ENCODE measurements at regions not wholly inside any gene's neighbourhood (a gene's known extent, or its start where the extent isn't known, plus 50 kb on each side); places are given as distances from the start of the nearest gene placed in this dataset.
"Not testable (repeated sequence)": the region's sequence is repeated elsewhere in the genome, so short reads cannot be mapped to it uniquely, and the experiment has no call there.

DNA sequence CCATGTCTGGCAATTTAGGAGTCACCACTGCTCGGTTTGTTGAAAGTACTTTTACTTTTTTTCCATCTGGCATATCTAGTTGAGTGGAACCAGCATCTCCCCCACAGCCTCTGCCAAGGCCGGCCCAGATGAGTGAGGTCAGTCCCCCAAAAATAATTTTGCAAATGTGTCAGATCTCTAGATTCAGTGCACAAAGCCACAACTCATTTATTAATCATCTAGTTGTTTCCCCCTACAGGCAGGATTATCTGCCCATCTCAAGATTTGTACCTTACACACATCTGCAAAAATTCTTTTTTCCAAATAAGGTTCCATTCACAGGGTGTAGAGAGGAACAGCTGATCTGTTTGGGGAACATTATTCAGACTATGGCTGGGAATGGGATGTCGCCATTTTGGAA is 174.0 kb upstream of the MXRA5 start:
- POLR2A ChIA-PET: no interaction called here
- no TSS peak for BruUV-seq (replicated peaks)
- no peaks in the 10 kb centered on the region for H3K79me2 ChIP-seq (ENCODE audit: control insufficient read depth, insufficient read depth, low read length)
- CTCF ChIA-PET: no interaction called here
- H3K9me1 ChIP-seq (replicated peaks; ENCODE audit: control insufficient read depth, extremely low read depth, insufficient read depth, low read length): no peaks in the 10 kb centered on the region
- FAIRE-seq (no peak), DNase-seq (ENCODE audit: low read depth, low spot score) (no peak)
- H3K9me3 ChIP-seq (replicated peaks; ENCODE audit: control insufficient read depth, insufficient read depth, low read length): no peaks in the 10 kb centered on the region
- H3K4me3 ChIP-seq (replicated peaks in 1 of 3; ENCODE audit: insufficient read depth in 1 of 3, low read depth in 1 of 3, low read length in 3 of 3): no peak overlapping the region
- H2AFZ ChIP-seq (ENCODE audit: low read depth, low read length): no peak overlapping the region
- no peaks in the 10 kb centered on the region for H4K20me1 ChIP-seq (replicated peaks; ENCODE audit: control insufficient read depth, extremely low read depth, insufficient read depth, low read length)
- no peak overlapping the region for H3K4me2 ChIP-seq (ENCODE audit: insufficient read depth, low read length)
- no peaks in the 10 kb centered on the region for H3K36me3 ChIP-seq (ENCODE audit: control insufficient read depth in 2 of 2, extremely low read depth in 1 of 2, insufficient read depth in 2 of 2, low read length in 2 of 2)
- H3K9ac ChIP-seq (replicated peaks; ENCODE audit: extremely low read depth, insufficient read depth, low read length): no peak overlapping the region
- H3K27ac ChIP-seq (ENCODE audit: insufficient read depth, low read depth, low read length): no peak overlapping the region
- intact Hi-C loops (cut with micrococcal nuclease) (no loop called here), dilution Hi-C loops (cut with MboI; ENCODE audit: extremely low pct_ligation_motif_present, low sequenced_read_pairs) (no loop called here)
- H3K4me1 ChIP-seq (ENCODE audit: control insufficient read depth, extremely low read depth, insufficient read depth, low read length): no peaks in the 10 kb centered on the region
- no peak for TF ChIP-seq FOS (IDR thresholded peaks at IDR 0.05; ENCODE audit: borderline replicate concordance, insufficient read depth, low read length)
- no peak for TF ChIP-seq MAX (IDR thresholded peaks at IDR 0.05; ENCODE audit: insufficient read depth, insufficient read length)
- TF ChIP-seq, protein P1, sequence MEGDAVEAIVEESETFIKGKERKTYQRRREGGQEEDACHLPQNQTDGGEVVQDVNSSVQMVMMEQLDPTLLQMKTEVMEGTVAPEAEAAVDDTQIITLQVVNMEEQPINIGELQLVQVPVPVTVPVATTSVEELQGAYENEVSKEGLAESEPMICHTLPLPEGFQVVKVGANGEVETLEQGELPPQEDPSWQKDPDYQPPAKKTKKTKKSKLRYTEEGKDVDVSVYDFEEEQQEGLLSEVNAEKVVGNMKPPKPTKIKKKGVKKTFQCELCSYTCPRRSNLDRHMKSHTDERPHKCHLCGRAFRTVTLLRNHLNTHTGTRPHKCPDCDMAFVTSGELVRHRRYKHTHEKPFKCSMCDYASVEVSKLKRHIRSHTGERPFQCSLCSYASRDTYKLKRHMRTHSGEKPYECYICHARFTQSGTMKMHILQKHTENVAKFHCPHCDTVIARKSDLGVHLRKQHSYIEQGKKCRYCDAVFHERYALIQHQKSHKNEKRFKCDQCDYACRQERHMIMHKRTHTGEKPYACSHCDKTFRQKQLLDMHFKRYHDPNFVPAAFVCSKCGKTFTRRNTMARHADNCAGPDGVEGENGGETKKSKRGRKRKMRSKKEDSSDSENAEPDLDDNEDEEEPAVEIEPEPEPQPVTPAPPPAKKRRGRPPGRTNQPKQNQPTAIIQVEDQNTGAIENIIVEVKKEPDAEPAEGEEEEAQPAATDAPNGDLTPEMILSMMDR (IDR thresholded peaks at IDR 0.05; ENCODE audit: extremely low read depth in 1 of 2, insufficient read depth in 1 of 2, low read depth in 1 of 2, low read length in 2 of 2): no peak
- no peak for TF ChIP-seq JUN (IDR thresholded peaks at IDR 0.05; ENCODE audit: borderline replicate concordance, insufficient read depth, insufficient read length, low read depth)
- TF ChIP-seq POLR2A (IDR thresholded peaks at IDR 0.05; ENCODE audit: low read depth, low read length): no peak
- no peak for TF ChIP-seq MYC (IDR thresholded peaks at IDR 0.05; ENCODE audit: low read depth, low read length)
- TF ChIP-seq POLR2AphosphoS5 (IDR thresholded peaks at IDR 0.05; ENCODE audit: insufficient read depth, low read depth, low read length): no peak
- no peak for TF ChIP-seq EZH2 (IDR thresholded peaks at IDR 0.05; ENCODE audit: borderline replicate concordance, low read depth, low read length, severe bottlenecking)
- TF ChIP-seq GATA2 (IDR thresholded peaks at IDR 0.05; ENCODE audit: insufficient read depth, insufficient read length, low read depth, low read length): no peak
- no peaks in the 10 kb centered on the region for H3K27me3 ChIP-seq (ENCODE audit: control insufficient read depth in 2 of 2, insufficient read depth in 2 of 2, low read length in 2 of 2)

DNA sequence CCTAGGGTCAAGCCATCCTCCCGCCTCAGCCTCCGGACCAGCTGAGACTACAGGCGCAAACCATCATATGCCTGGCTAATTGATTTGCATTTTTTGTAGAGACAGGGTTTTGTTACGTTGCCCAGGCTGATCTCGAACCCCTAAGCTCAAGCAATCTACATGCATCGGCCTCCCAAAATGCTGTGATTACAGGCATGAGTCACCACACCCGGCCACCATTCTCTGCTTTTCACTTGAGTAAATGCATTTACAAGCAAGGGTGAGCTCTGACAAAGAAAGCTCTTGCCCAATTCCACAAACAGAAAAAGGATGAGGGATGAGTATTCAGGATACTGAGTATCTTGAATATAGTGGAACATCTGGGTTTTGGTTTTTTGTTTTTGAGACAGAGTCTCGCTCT is 172.9 kb upstream of the MXRA5 start:
- FAIRE-seq; H4K20me1 ChIP-seq (replicated peaks; ENCODE audit: control insufficient read depth, extremely low read depth, insufficient read depth, low read length); H3K79me2 ChIP-seq (ENCODE audit: control insufficient read depth, insufficient read depth, low read length); H3K4me1 ChIP-seq (ENCODE audit: control insufficient read depth, extremely low read depth, insufficient read depth, low read length); H3K27me3 ChIP-seq (ENCODE audit: control insufficient read depth in 2 of 2, insufficient read depth in 2 of 2, low read length in 2 of 2); H3K9me3 ChIP-seq (replicated peaks; ENCODE audit: control insufficient read depth, insufficient read depth, low read length); H3K36me3 ChIP-seq (ENCODE audit: control insufficient read depth in 2 of 2, extremely low read depth in 1 of 2, insufficient read depth in 2 of 2, low read length in 2 of 2); DNase-seq (ENCODE audit: low read depth, low spot score); H3K9me1 ChIP-seq (replicated peaks; ENCODE audit: control insufficient read depth, extremely low read depth, insufficient read depth, low read length); H3K4me3 ChIP-seq (replicated peaks in 1 of 3; ENCODE audit: insufficient read depth in 1 of 3, low read depth in 1 of 3, low read length in 3 of 3); dilution Hi-C loops (cut with MboI; ENCODE audit: extremely low pct_ligation_motif_present, low sequenced_read_pairs); H2AFZ ChIP-seq (ENCODE audit: low read depth, low read length); BruUV-seq (replicated peaks); POLR2A ChIA-PET; CTCF ChIA-PET; H3K9ac ChIP-seq (replicated peaks; ENCODE audit: extremely low read depth, insufficient read depth, low read length); H3K4me2 ChIP-seq (ENCODE audit: insufficient read depth, low read length); H3K27ac ChIP-seq (ENCODE audit: insufficient read depth, low read depth, low read length); intact Hi-C loops (cut with micrococcal nuclease): not testable (repeated sequence)
